EH (cell line): ENCODE measurements at regions not wholly inside any gene's neighbourhood (a gene's known extent, or its start where the extent isn't known, plus 50 kb on each side); places are given as distances from the start of the nearest gene placed in this dataset.
"Not testable (repeated sequence)": the region's sequence is repeated elsewhere in the genome, so short reads cannot be mapped to it uniquely, and the experiment has no call there.

Experiments used
- DNase-seq: peaks from one replicate; pipeline ENCODE4 v3.0.0-alpha.2; 2015; ENCODE audit warnings: low read depth

GRCh38 chr12:127944211-127944899 is 322.6 kb upstream of the TMEM132C start:
- DNase-seq, result no peak

DNA sequence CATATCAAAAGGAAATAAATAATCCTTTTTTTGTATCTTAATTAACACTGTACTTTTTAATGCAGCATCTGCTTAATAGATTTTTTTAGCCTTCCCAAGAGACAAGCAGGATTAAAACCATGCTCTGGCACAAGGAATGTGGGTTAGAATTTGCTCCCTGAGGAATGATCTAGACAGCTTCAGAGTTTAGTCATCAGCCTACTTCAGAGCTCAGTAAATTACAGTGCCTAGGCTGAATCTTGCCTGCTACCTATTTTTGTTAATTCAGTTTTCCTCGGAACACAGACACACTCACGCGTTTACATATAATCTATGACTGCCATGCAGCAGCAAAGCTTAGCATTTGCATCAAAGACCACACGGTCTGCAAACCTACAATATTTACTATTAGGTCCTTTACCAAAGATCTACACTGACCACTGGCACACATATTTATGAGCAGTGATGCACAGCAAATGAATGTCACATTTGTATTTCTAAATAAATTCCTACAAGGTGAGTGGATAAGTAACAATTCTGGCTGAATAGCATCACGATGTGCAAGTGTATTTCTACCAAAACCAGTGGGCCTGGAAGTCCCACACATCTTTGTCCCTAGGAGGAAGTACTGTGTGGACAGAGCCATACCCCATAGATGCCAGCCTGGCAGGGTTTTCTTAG is 309.8 kb upstream of the TMEM132C start:
- DNase-seq, result peak; percentile 71

- no peak for DNase-seq
Measured at GRCh38 chr12:127962303-127962702, 304.7 kb upstream of the TMEM132C start.

DNA sequence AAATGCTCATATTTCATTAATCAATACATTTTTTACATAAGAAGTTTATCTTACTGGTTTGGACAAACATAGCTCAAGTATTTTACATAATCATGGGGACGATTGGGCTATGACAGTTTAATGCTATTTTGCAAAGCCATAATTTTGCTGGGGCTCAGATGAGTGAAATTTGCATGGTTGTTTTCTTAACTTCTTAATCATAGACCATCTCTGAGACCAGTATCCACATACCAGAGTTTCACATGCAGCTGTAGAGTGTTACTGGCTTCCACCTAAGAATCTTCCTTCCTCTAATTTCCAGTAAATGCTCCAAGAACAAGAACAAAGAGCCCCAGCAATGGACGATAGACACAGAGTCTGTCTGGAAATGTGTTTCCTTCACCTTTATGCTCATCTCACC is 303.0 kb upstream of the TMEM132C start:
- peak; percentile 60 for DNase-seq

- DNase-seq, result peak; percentile 60
Measured at GRCh38 chr12:127964717-127965116, 302.3 kb upstream of the TMEM132C start.

- DNase-seq, result no peak
Measured at GRCh38 chr12:127966331-127966730, 300.6 kb upstream of the TMEM132C start.

GRCh38 chr12:127970491-127970890 is 296.5 kb upstream of the TMEM132C start:
- no peak for DNase-seq

- DNase-seq, result no peak
Measured at GRCh38 chr12:127980585-127980984, 286.4 kb upstream of the TMEM132C start.

GRCh38 chr12:127981875-127982274 is 285.1 kb upstream of the TMEM132C start:
- DNase-seq, result no peak

DNA sequence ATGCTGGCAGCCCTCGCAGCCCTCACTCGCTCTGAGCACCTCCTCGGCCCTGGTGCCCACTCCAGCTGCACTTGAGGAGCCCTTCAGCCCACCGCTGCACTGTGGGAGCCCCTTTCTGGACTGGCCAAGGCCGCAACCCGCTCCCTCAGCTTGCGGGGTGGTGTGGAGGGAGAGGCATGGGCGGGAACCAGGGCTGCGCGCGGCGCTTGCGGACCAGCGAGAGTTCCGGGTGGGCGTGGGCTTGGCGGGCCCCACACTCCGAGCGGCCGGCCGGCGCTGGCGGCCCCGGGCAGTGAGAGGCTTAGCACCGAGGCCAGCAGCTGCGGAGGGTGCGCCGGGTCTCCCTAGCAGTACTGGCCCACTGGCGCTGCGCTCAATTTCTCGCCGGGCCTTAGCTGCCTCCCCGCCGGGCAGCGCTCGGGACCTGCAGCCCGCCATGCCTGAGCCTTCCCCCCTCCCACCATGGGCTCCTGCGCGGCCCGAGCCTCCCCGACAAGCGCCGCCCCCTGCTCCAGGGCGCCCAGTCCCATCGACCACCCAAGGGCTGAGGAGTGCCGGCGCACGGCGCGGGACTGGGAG is 283.7 kb upstream of the TMEM132C start:
- not testable (repeated sequence) for DNase-seq

DNA sequence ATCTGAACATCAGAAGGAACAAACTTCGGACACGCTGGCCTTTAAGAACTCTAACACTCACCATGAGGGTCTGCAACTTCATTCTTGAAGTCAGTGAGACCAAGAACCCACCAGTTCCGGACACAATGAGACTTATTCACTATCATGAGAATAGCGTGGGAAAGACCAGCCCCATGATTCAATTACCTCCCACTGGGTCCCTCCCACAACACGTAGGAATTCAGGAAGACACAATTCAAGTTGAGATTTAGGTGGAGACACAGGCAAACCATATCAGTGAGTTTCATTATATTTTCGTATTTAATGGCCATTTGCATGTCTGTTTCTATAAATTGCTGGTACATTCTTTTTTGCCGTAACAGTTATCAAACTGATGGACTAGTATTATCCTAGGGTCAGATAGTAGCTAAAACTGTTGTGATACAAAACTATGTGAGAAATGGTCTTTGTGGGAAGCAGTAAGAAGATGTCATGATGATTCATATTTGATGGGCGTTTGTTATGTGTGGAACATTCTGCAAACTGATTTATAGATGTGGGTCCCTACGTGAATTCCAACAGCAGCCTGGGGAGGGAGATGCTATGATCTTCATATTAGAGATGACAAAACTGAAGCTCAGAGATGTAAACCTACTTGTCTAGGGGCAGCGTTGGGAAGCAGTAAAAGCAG is 282.4 kb upstream of the TMEM132C start:
- DNase-seq, result peak; percentile 87

GRCh38 chr12:127987199-127987901 is 279.6 kb upstream of the TMEM132C start:
- peak; percentile 93 for DNase-seq

DNA sequence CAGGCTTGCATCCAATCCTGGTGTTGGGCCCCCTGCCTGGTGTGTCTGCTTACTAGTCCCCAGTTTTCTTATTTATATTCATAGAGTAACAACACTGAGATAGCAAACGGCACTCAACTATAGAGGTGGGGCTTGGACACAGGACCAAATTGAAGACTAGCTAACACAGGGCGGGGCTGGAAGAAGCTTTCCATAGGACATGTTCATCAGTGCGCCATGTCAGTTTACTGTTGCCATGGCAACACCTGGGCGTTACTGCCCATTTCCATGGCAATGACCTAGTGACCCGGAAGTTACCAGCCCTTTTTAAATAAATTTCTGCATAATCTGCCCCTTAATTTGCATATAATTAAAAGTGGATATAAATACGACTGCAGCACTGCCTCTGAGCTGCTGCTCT is 275.5 kb upstream of the TMEM132C start:
- DNase-seq, result no peak

GRCh38 chr12:127998988-127999387 is 268.0 kb upstream of the TMEM132C start:
- DNase-seq, result peak; percentile 51

DNA sequence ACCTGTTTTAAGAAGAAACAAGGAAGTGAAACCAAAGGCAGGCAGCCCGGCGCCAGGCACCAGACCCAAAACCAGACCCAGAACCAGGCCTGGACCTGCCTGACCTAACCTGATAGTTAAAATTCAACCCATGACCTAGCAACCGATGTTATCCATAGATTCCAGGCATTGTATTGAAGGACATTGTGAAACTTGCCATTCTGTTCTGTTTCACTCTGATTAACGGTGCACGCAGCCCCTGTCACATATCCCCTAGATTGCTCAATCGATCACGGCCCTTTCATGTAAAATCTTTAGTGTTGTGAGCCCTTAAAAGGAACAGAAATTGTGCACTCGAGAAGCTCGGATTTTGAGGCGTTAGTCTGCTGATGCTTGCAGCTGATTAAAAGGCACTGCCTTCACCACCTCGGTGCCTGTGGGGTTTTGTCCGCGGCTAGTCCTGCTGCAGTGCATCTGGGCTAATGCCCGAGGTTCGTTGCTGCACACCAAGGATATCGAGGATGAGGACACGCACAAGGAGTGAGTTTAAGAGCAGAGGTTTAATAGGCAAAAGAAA is 262.5 kb upstream of the TMEM132C start:
- no peak for DNase-seq

DNA sequence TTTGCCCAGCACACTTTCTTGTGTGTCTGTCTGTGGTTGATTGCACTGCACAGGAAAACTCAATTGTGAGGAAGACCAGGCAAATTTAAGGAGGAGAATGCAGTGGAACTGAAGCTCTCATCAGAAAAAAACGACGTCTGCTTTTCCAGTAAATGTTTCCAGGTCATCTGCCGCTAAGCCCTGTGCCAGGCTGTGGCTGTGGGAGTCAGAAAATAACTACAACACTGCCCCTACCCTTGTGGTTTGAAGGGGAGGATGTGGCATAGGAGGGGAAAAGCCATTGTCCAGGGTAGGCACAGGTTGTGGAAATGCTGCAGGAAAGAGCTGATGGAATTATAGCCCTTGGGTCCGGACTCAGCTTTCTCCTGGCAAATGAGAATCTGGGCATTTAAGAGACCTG is 259.7 kb upstream of the TMEM132C start:
- no peak for DNase-seq

DNA sequence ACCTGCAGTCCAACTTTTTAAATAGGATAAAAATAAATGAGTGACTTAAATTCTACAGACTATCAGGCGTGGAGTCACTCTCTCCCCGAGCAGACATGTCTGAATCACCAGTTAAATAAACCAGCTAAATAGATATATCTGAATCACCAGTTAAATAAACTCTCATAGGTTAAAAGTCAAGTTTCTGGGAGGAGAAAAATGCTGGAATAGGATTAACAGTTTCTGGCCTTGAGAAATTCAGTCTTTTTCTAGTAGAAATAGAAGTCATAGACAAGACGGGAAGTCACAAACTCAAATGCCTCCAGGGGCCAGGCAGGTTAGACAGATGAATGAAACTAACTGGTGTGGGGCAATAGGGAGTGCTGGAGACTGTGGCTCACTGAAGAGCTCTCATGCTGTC is 258.6 kb upstream of the TMEM132C start:
- peak; percentile 85 for DNase-seq

DNA sequence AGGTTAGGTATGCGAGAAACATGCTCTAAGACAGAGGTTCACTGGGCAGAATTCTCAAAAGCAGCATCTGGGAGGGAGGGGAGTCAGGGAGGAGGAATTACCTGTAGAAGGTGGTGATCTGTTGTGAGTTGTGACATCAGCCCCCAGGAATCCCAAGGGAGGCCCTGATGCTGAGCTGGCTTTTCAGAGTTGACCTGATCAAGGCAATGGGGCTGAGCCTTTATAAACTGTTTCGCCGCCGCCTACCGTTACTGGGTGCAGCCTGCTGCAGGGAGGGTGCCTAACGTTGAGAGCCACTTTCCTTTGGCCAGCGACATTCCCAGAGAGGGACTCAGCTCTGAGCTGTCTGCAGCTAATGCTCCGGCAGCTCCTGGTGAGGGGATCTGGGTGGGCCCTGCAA is 257.9 kb upstream of the TMEM132C start:
- DNase-seq, result no peak

- DNase-seq, result no peak
Measured at GRCh38 chr12:128012110-128012509, 254.9 kb upstream of the TMEM132C start.

GRCh38 chr12:128015276-128015675 is 251.7 kb upstream of the TMEM132C start:
- DNase-seq, result no peak

GRCh38 chr12:128018067-128018466 is 248.9 kb upstream of the TMEM132C start:
- DNase-seq, result peak; percentile 11

DNA sequence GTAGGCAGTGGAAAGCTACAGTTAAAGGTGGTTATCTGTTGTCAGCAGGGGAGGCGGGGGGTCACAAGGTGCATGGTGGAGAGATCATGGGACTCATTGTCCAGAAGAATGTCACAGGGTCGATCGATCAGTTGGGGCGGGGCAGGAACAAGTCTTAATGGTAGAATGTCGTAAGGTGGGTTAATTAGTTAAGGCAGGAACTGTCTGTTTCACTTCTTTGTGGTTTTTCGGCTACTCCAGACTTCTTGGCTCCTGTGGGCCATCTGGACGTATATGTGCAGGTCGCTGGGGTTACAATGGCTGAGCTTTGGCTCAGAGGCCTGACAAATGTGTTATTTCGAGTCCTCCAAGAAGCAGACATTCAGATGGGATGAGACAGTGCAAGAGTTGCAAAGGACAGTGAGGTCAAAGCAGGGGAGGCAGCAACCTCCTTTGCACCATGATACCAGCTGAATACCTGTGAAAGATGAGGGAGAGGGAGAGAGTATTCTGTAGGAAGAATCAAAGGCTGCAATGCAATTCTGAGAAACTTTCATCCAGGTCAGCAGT is 246.9 kb upstream of the TMEM132C start:
- DNase-seq, result no peak
